ENCODE measurements at regions not wholly inside any gene's neighbourhood (a gene's known extent, or its start where the extent isn't known, plus 50 kb on each side); places are given as distances from the start of the nearest gene placed in this dataset.

- no peak for DNase-seq (ENCODE audit: low spot score)
Observed at GRCh38 chr10:4051641-4052151, 266.7 kb upstream of the KLF6 start.

DNA sequence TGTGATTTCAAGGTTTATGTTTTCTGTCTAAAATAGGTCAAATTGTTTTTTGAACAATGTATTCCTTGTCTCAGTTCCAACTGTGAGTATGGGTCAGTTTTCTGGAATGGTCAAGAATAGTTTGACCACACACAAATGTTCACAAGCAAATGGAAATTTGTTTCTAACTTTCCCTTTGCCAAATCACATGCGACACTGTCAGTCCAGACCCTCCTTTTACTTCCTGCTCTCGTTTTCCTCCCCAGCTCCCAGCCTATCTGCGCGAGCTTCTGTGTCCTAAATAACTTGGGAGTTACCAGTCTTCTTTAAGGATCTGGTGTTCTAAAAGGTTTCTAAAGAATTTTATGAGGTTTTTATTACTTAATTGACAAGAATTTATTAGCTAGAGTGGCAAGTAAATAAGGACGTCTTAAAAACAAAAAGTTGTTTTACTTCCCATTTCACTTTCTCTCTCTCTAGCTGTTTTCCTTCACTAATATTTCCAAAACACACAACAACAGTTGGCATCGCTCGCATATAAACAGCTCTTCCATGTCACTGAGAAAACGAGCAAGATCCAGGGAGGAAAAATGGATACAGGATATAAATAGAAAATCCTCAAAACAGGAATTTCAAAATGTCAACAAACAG lies 266.1 kb upstream of the KLF6 start:
- DNase-seq (ENCODE audit: low spot score): no peak

DNA sequence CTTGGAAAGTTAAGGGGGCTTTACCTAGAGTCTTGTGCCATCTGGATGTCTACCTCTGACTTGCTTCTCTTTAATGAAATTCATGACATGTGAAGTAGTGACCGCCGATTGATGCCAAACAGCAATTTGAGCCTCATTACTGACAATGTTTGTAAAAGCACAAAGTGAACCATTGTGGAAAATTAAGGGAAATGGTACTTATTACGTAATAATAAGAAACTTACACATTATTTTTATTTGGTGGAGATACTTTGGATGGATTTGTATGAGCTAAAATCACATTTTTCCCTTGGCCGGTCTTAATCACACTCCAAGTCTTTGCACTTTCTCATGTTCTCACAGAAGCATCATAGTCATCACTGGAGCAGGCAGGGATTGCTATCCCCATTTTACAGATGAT lies 265.1 kb upstream of the KLF6 start:
- no peak for DNase-seq (ENCODE audit: low spot score)

GRCh38 chr10:4049348-4049747 lies 264.3 kb upstream of the KLF6 start:
- no peak for DNase-seq (ENCODE audit: low spot score)

DNA sequence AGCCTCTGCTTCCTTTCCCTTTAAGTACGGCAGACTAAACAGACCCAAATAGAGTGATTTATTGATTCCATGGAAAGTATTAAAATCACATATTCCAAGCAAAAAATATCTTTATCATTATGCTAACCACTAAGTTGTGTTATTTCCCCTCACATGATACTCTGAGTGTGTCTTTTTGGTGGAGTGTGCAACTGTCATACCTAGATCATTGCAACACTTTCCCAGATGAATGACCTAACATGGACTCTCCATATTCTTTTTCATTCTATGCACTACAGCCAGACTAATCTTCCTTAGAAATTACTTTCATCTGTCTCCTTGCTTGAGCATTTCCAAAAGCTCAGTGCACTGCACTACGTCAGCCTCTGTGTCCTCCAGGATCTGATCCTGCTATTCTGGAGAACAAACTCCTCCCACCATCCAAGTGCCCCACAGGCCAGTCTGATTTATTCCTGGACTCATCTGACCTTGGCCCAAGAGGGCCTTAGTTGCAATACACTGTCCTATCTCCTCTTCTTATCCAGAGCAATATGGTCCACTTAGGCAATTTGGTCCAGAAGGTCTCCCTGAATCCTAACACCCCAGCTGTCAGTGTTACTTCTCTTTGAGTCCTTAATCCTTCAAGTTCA lies 263.3 kb upstream of the KLF6 start:
- no peak for DNase-seq (ENCODE audit: low spot score)

DNA sequence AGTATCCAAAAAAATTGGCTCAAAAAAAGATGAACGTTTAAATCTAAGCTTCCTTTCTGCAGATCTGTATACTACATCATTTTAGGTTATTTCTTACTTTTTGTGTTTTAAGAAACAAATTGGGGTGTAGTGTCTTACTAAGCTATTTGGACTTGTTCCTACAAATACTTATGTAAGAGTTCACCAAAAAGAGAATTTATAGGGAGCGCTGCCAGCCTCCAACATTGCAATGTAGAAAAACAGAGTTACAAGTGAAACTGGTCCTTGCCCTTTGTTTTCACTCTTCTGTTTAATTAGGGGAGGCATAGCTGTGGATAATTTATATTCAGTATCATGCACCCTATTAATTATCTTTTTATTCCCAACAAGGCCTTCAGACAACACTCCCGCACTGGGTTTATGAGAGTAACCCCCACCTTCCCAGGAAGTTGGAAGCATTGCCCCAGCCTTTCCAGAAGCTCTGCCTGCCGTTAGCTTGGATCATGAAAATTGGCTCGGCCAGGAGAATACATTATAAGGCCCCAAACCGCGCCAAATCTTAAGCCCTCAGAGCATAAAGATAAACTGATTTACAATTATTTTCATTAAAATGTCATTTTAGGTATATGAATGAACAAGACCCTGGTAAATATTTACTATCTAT lies 261.8 kb upstream of the KLF6 start:
- DNase-seq (ENCODE audit: low spot score): no peak

DNA sequence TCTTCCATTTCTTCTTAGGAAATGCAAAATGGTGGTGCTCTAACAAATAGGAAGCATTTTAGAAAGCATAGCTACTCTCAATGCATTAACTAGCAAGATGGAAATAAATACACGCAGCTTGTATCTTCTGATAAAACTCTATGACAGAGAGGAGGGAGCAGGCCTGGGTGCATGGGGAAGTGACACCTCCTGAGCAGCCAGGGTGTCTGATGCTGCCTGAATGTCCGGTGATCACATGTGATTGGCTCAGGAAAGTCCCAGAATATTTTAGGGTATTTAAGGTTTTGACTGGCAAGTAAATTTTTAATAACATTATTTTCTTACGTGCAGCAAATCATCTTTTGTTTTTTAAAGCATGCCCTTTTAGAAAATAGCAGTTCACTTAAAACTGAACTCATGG lies 261.0 kb upstream of the KLF6 start:
- DNase-seq (ENCODE audit: low spot score): no peak

DNA sequence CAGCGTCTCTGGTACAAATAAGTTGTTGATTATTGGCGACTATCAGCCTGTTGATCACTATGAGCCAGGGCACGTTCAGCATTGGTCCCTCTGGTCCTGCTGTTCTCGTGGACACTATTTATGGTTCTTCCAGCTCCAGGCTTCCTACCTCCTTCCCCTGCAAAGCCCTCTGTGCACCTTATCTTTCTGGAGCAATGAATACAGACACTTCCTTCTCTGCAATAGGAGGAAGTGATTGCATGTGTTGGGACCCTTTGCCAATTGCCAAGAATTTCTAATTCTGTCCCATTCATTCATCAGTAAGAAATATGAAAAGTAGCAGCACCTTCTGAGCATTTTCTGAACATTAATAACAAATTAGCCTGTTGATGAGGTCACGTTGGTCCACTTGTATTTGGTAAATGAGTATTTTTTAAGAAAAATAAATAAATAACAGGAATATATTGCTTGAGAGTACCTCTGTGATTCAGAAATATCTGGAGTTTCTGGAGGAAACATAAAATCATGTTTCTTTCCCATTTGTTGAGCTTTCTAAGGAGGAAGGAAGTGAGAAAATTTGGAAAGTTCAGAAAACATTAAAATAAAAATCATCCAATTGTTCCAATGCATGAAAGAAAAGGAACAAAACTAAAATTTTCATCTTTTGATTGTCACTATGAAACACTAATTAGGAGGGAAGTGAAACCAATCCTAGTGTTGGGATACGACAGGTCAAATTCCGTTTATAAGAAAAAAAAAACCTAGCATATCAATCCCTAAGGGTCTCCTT lies 259.1 kb upstream of the KLF6 start:
- DNase-seq (ENCODE audit: low spot score): no peak

DNA sequence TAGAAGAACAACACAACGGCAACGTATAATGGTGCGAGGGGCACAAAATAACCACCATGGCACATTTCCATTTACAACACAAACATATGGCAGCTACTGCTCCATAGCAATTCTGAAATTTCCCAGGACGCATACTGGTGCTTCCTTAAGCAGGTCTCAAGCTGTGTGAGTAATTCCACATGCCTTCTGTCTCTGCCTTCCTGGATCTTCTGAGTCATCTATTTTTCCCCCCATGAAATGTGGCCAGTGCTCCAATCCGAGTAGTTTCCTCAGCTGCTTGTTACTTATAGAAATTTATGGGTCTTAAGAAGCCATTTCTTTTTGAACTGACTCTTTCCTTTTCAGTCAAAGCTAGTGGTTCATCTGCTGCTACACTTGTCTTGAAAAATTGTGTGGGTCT lies 256.6 kb upstream of the KLF6 start:
- no peak for DNase-seq (ENCODE audit: low spot score)

DNA sequence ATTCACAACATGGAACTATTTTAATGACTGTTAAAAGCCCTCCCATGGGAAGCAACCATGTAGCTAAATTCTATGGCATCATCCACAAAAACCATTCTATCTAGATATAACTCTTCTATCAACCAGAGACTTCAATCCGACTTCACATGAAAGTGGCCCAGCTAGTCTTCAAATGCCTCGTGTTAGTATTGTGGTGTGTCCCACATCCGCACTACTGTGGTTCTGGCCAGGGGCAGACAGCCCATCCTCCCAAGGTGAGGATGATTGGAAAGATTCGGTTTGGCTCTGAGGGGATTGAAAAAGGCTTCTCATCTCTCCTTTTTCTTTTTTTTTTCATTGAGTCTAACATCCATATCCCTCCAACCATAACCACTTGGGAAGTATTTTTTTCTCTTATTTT lies 253.0 kb upstream of the KLF6 start:
- no peak for DNase-seq (ENCODE audit: low spot score)

GRCh38 chr10:4035599-4035945 lies 250.6 kb upstream of the KLF6 start:
- DNase-seq (ENCODE audit: low spot score): no peak

DNA sequence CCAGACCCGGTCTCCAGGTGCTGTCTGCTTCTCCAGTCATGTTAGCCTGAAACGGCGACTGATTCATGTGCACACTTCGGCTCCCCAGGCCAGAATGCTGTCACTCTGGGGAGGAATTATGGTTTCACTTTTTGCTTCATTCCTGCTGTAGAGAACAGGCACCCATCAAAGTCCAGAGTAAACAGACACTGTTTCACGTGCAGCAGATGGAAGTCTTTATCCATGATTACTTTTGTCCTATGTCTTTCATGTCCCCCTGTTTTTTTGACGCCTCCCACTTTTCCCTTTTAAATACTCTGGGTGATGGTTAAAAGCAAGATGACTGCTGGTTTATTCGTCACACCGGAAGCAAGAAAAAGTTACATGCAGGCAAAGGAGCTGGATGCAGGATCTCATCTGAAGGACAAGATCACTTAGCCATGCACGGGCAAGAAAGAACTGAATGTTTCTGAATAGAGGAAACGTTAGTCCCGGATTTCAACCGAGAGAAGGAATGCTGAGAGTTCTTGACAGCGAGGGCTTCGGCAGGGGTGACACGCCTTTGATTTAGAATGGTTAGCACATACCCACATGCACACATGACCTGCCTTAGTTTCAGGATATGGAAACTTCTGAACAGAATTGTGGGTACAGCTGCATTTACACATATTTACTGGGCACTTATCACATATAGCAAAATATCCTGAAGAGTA lies 250.0 kb upstream of the KLF6 start:
- DNase-seq (ENCODE audit: low spot score): no peak

DNA sequence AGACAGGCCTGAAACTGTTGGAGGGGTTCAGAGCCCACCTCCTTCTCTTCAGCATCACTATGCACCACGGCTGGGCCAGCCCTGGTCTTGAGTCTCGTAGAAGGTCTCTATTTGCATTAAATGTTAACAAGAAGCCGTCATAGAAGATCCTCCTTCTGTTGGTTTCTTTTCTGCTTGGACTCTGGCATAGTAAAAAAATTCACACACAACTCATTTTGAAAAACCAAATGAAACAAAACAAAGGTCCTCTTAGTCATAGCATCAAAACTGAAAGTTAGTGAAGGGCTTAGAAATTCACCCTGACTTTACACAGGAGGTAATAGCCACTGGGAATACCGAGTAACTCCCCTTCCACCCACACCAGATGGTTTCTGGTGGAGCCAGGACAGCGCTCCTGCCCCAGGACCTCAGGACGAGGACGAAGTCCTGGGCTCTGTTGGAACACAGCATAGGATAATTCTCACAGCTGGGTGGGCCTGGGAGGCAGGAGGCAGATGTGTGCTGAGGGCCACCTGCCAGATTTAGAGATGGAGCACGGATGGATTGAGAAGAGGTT lies 248.4 kb upstream of the KLF6 start:
- DNase-seq (ENCODE audit: low spot score): no peak

DNA sequence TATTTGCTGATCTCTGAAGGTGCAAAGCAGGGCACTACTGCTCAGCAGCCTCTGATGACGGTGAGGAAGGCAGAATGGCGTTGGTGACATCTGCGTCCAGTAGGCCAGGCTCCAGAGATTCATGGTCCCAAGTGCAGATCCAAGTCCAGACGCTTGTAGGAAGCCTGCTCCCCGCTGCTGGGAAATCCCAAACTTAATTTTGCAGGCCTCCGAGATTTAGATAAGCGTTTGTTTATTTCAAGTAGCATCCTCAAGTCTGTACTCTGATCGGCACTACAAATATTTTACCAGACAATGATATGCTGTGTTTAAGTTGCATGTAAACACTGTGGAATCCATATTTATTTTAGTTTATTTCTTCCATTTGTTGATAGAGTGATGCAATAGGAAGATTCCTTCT lies 244.9 kb upstream of the KLF6 start:
- no peak for DNase-seq (ENCODE audit: low spot score)

GRCh38 chr10:4028854-4029583 lies 244.0 kb upstream of the KLF6 start:
- DNase-seq (ENCODE audit: low spot score): no peak

DNA sequence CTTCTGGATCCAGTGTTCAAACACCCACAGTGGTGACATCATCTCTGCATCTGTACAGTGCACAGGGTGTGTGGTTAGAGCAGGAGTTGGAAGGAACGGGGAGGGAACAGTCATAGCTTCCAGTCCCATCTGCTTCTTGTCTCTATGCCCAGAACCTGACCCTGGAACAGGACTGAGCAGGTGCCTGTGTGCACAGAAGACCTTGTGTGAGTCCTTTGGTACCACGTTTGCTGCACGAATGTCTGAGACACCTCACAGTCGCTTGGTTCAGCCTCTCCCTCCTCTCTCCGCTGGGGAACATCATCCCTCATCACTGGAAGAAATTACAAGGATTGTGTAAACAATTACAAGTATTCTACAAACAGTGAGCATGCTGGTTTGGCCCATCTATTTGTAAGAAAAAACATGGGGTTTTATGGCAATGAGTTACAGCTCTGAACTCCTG lies 243.0 kb upstream of the KLF6 start:
- no peak for DNase-seq (ENCODE audit: low spot score)

- no peak for DNase-seq (ENCODE audit: low spot score)
Observed at GRCh38 chr10:4025339-4025738, 240.3 kb upstream of the KLF6 start.

GRCh38 chr10:4024516-4025245 lies 239.7 kb upstream of the KLF6 start:
- no peak for DNase-seq (ENCODE audit: low spot score)

DNA sequence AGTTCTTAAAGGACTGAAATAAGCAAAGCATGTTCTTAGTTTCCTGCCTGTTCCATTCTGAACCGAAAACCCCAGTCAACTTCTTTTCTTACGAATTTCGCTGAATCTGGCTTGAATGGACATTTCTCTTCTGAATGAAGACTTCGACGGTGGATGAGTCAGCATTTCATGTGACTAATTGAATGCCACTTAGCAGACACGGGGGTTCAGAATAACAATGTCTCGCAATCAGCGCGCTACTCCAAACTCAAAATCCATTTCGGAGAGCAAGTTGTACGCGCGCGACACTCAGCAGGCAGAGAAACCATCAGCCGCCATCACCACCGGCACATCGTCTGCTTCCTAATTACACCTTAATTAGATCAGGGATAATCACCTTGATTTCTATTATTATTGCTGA lies 239.0 kb upstream of the KLF6 start:
- no peak for DNase-seq (ENCODE audit: low spot score)

GRCh38 chr10:4022473-4022872 lies 237.5 kb upstream of the KLF6 start:
- no peak for DNase-seq (ENCODE audit: low spot score)

DNA sequence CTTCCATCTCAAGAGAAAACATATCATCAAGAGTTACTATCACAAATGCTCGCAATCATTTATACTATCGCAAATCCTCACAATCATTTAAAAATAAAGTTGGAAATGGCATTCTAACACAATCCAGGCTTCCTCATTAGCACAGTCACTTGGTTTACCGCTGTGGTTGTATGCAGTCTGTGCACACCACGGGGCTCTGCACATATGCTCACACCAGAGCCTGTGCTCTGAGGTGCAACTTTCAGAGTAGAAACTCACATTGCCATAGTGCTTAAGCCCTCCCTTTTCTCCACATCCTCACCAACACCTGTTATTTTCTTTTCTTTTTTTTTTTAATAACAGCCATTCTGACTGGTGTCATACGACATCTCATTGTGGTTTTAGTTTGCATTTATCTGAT lies 235.6 kb upstream of the KLF6 start:
- no peak for DNase-seq (ENCODE audit: low spot score)

All from ecto neural progenitor cell (in vitro differentiated cells).